DMS53 treated with DMSO at 0.1 percent for 48 hours (cell line): ENCODE measurements at regions not wholly inside any gene's neighbourhood (a gene's known extent, or its start where the extent isn't known, plus 50 kb on each side); places are given as distances from the start of the nearest gene placed in this dataset.

Experiments
- DNase-seq: peaks from one replicate; lab custom pipeline; 2025; ENCODE audit not compliant: unreplicated experiment; lab: John Stamatoyannopoulos, UW

DNA sequence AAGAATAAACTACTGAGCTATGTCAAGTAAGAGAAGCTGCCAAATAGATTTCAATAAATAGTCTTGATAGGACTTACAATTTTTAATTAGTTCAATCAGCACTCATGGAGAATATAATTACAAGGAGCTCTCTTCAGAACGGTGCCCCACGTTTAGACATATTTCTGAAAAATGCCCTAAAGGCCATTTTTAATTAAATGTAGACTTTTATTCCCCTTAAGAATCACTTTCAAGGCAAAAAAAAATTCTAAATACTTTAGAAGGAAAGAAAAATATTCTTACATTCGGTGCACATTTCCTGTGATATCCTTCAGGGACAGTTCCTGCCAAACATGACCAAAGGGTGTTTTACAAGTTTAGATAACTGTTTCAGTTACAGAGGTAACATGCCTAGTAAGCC lies 202.5 kb upstream of the CDH7 start:
- DNase-seq = no peak

DNA sequence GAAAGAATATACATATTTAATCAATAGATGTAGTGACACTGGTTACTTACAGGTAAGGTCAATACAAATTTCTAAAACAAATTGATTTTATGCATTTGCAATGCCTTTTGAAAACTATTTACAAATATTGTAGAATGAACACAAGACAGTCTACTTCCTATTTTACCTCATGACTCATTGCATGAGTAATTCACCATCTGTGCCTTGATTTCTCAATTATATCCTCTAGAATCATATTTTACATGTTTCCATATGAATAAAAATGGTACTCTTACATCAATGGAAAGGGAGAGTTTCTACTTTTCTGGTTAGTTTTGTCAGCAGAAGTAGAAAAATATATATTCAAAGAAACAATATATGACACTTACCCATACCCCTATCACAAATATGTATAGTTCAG lies 203.8 kb upstream of the CDH7 start:
- peak; percentile 54 for DNase-seq

DNA sequence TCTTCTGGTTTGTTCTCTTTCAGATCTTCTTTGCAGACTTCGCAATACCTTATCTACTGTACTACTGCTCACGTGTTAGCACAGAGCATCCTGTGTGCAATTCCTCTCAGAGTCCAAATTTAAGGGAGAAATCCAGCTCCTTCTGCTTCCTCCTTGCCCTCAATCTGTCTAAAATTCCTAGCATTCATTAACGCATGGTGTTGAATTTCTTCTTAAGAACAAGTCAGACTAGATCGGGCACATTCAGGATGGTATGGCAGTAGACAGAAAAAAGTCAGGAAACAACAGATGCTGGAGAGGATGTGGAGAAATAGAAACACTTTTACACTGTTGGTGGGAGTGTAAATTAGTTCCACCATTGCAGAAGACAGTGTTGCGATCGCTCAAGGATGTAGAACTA lies 206.1 kb upstream of the CDH7 start:
- DNase-seq = no peak

DNA sequence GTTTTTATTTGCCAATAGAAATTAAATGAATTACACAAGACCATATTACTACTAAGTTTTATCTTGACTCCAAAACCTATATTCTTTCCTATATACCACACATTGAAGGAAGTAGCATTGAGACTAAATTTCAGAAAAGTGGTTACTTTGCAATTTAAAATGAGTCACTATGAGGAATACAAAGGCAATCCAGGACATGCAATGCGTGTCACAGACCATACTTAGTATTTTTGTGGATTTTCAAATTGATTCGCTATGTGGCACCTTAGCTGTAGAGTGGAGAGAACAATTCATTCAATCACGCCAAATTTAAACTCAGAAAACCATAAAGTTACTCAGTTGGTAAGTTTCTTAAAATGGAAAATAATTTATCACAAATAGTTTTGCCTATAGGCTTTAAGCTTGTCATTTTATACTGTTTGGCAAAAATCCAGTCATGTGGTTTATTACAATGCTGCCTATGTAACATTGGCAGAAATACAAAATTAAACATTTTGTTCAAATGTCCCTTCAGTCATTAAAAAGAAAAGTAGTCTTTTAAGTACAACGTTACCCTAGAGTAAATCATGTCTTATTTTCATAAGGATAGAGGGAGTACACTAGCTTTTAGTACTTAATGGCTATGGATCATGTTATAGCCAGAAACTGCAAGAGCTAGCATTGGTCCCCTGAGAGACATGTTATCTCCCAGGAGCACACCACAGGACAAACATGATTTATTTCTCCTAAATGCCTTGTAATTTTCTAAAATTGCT lies 222.8 kb upstream of the CDH7 start:
- no peak for DNase-seq

DNA sequence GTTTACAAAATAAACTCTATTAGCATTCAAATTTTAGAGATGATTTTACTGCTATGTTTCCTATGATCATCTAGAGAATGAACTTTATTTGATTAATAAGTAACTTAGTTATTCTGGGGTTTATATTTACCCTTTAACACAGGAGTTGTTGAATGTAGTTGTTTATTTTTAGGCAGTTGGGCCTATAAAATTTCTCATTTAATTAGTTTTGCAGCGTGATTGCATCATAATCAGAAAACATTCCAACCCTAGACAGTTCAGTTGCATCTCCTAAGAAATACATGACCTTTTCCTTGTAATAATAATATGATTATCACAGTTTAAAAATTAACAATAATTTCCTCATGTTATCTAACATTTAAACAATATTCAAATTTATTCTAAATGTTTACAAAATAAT lies 224.7 kb upstream of the CDH7 start:
- DNase-seq = no peak

DNA sequence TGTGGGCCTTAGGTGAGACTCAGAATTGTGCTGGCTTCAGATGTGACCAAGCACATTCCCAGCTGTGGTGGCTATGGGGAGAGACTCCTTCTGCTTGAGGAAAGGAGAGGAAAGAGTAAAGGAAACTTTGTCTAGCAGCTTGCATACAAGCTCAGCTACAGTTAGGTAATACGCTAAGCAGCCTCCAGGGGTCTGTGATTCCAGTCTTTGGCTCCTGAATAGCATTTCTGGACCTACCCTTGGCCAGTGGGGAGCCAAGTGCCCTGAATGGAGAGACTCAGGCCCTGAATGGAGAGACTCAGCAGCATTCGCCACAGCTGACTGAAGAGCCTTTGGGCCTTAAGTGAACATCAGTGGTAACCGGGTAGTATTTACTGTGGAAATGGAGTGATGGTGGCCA lies 227.4 kb upstream of the CDH7 start:
- no peak for DNase-seq

DNA sequence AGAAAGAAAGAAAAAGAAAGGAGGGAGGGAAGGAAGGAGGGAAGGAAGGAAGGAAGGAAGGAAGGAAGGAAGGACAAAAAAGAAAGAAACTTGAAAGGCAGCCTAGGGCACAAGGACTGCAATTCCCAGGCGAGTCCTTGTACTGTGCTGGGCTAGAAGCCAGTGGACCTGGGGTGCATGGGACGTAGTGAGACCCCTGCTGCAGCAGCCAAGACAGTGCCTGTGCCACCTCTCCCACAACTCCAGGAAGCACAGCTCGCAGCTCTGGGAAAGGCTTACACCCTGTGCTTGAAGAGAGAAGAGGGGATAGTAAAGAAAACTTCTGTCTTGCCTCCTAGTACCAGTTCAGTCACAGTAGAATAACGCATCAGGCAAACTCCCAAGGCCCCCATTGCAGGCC lies 227.9 kb upstream of the CDH7 start:
- no peak for DNase-seq

DNA sequence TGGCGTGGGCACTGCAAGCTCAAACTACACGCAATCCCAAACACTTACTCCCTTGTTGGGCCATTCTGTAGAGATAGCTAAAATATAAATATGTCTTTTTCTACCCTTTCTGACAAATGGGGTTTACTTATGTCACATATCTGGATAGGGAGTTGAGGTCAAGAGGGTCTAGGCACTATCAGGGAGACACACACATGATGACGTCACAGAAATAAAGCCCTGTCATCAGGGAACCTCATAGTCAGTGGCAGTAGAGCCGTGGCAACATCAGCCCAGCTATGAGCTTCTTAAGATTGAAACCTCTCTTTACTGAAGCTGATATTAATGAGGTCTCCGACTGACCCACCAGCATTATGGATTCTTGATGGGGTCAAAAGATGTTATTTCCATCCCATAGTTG lies 234.6 kb upstream of the CDH7 start:
- no peak for DNase-seq

DNA sequence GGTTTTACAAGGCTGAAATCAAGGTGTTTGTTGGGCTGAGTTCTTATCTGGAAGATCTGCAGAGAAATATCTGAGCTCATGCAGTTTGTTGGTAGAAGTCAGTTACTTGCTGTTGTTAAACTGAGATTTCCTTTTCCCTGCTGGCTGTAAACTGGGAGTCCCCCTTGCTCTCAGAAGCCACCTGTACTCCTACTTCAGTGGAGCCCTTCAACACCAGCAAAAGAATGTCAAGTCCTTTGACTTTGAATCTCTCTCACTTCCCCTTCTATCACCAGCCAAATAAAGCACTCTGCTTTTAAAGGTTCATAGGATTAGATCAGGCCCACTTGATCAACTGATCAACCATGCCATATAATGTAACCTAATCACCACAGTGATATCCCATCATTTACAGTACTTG lies 252.2 kb upstream of the CDH7 start:
- DNase-seq = no peak

DNA sequence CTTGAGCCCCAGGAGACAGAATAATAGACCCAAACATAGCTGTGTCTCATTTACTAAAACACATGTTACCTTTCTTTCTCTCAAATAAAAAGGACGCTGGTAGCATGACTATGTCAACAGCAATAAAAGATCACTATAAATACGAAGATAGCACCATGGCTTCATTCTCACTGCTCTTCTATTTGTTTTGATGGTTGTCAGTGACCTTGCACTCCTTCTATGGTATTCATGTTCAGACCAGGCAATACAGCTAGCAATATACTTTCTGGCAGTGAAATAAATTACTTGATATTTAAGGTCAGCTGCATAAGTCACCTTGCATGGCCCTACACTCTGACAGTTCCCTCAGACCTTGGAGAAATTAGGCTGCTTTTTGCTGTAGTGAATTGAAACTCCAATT lies 263.2 kb upstream of the CDH7 start:
- DNase-seq = peak; percentile 95

DNA sequence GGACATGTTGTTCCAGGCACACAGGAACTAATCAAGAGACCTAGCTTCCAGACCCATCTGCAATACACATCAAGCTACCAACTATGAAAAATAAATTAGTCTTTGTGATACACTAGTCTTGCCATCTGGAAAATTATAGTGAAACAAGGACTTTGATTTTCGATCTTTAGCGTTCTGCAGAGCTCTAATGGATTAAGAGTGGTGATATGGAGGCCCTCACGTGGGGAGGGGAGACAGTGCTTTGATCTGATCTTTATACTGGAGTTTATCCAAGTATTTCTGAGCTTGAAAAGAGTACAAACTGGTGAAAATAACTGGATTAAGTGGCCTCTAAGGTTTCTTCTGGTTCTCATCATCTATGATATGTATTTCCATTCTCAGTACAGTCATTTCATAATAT lies 273.4 kb upstream of the CDH7 start:
- DNase-seq = no peak

DNA sequence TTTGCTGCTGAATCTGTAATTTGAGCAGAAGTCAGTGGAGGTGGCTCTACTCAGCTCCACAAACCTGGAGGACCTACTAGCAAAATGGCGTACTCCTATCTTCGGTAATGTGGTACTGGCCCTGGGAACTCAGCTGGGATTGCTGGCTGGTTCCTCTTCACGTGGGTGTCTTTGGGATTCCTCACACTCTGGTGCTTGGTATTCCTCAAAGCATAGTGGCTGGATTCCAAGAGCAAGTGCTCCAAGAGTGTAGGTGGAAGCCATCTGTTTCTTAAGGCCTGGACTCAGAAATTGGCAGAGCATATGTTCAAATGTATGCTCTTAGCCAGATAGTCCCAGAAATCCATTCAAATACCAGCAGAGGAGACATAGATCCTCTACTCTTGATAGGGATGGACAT lies 281.9 kb upstream of the CDH7 start:
- no peak for DNase-seq

DNA sequence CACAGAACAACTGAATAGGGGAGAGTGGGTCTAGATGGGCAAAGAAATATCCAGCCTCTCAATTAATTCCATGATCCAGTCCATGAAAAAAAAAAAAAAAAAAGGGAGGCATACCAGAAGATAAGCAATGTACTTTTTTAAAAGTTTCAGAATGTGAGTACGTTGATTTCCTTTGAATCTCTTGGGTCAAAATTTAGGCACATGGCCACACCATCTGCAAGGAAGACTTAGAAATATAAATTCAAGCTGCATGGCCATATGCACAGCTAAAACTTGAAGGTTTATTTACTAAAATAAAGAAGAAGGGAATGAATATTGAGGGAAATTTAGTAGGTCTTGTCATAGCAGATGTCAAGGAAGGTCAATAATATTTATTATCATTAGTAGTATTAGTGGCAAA lies 286.5 kb upstream of the CDH7 start:
- no peak for DNase-seq

DNA sequence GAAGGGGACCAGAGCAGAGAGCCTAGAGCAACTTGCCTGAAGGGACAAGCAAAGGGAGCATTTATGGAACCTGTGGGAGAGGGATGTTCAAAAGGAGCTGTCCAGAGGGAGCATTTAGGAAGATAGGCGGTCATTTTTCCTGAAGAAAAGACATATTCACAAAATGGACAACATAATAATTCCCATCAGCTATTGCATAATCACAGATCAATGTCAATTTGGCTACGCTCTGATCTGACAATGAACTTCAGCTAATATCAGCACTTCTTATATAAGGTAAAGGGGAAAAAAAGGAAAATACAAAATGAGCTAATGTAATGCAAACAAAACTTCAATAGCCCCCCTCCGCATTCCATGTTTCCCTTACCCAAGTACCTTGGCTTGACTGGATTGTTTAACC lies 291.1 kb upstream of the CDH7 start:
- no peak for DNase-seq

DNA sequence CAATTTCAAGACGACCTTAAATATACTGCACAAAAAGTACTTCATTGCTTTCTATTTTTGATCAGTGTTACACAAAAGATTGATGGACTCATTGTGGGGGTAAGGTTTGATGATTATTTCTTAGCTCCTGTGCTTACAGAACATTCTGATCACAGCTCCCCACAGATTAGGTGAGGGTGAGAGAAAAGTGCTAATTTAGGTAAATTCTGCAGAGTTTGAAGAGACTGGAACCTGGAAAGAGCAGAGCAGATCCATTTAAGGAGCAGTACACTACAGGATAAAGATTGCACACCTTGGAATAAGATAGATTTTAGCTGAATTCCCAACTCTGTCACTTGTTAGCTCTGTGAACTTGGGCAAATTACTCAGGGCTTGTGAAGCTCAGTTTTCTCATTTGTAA lies 291.9 kb upstream of the CDH7 start:
- DNase-seq = no peak

DNA sequence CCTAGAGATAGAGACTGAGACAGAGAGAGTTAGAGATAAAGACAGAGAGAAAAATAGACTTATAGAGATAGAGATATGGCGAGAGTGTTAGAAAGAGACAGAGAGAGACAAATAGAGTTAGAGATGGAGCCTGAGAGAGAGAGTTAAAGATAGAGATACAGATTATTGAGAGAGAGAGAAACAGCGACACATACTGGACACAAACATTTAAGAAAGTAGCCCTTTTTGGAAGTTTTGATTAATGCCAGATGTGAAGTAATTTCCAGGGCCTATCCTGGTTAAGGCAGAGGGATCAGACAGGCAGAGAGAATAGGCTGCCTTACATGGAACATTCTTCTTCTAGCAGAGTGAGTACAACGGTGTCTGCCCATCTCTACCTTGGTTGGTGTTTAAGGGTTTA lies 311.6 kb upstream of the CDH7 start:
- peak; percentile 75 for DNase-seq

DNA sequence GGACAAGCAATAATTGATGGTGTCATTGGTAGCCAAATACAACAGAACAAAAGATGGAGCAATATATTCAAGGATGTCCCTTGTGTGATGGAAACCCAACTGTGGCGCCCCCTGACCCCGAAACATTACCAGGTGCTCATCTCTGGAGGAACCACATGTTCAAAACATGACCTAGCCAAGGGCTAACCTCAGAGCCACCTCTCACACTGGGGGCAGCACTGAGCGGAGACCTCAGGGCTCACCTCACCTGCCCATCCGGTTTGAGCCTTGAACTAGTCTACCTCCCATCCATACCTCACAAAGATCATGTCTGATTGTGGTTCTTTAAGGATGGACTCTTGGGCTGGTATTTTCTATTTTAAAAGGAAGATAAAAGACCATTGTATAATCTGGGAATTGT lies 314.4 kb upstream of the CDH7 start:
- DNase-seq = no peak

DNA sequence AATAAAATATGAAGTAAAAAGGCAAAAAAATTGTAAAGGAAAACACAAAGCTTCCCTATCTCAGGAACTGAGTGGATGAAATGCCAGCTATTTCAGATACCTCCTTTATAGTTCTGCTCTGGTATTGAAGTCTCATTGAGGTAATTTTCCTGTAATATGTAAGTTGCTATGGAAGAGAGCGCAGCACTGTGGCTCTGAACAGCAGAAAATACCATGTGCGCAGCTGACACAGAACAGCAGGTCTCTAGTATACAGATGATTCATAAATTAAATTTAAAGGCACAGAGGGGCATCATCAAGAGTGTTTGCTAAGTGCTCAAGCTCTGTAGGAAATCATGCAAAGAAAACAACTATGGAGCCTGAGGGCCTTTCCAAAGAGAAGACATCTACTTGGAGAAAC lies 315.3 kb upstream of the CDH7 start:
- DNase-seq = peak; percentile 67

DNA sequence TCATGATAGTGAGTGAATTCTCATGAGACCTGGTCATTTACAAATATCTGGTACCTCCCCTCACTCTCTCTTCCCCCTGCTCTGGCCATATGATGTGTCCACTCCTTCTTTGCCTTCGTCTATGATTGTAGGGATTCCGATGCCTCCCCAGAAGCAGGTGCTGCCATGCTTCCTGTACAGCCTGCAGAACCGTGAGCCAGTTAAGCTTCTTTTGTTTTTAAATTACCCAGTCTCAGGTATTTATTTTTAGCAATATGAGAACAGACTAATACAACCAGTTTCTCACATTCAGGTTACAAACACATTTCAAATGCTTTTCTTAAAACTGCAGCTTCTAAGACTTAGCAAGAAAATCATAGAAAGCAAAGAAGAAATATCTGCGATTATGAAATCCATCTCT lies 321.2 kb upstream of the CDH7 start:
- no peak for DNase-seq

DNA sequence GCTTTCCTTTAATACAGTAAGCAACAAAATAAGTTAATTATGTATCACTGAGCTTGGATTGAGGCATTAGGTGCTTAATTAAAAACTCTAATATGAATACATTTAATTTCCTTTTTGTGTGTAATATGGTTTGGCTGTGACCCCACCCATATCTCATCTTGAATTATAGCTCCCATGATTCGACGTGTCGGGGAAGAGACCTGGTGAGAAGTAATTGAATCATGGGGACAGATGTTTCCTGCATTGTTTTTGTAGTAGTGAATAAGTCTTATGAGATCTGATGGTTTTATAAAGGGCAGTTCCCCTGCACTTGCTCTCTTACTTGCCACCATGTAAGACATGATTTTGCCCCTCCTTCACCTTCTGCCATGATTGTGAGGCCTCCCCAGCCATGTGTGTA lies 325.4 kb upstream of the CDH7 start:
- no peak for DNase-seq

DNA sequence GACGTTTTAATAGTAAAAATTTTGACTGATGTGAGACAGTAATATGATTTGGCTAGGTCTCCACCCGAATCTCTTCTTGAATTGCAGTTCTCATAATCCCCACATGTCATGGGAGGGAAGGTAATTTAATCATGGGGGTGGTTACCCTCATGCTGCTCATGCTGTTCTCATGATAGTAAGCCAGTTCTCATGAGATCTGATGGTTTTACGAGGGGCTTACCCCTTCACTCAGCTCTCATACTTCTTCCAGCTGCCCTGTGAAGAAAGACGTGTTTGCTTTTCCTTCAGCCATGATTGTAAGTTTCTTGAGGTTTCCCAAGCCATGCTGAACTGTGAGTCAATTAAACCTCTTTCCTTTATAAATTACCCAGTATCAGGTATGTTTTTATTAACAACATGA lies 327.0 kb upstream of the CDH7 start:
- no peak for DNase-seq

DNA sequence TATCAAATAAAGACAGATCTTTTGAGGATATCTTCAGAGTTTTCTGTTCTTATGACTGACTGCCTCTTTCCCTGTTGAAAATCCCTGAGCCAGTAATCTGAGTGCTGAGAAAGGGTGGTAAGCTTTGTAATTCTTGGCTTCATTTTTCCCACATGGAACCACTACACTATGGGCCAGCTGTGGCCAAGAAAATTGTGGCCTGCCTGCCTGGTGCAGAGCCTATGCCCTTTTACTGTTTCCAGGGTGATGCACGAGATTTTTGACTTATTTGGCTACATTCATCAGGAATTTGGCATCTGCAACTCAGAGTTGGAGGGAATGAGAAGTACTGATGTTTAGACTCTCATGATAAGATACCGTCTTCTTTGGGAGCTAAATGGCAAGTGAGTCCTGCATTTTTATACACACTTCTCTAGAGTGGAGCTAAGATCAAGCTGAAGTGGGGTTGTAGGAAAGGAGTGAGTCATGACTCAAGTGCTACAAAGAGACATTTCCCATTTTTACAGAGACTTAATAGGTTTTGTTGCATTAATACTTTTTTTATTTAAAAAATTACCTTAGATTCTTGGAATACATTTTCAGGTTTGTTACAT lies 328.2 kb upstream of the CDH7 start:
- no peak for DNase-seq

DNA sequence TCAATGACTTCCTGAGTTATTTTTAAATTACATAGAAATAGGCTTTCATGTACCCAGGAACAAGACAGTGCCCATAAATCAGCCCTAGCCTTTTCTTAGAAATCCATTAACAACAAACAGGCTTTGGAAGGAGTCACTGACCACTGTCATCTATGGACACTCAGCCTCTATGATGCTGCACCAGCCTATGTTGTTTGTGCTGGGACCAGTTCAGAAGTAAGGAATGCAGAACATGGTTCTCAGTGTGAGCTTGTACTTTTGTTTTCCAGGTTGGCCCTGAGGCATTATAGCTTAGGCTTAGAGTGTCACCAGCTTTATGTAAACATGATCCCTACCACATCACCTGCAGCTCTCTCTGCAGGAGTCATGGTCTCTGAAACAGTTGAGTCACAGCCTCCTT lies 335.7 kb upstream of the CDH7 start:
- DNase-seq = peak; percentile 39
